ENCODE measurements at regions not wholly inside any gene's neighbourhood (a gene's known extent, or its start where the extent isn't known, plus 50 kb on each side); places are given as distances from the start of the nearest gene placed in this dataset.

DNA sequence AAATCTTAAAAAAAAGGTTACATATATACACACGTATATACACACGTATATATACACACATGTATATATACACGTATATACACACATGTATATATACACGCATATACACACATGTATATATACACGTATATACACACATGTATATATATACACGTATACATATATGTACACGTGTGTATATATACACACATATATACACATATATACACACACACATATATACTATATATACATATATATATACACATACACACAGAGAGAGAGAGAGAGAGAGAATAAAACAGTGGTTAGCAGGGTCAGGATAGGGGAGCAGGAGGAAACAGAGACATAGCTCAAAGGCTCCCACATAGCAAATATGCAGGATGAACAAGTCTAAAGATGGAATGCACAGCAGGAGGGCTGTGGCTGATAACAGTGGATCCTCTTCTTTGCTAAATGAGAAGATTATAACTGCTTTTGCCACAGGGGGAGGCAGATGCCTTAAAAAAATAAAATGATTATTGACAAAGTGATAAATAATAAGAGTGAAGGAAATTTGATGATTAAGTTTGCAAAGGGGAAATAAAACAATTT lies 714.5 kb downstream of the UQCRFS1 start:
- no peak for DNase-seq
- 70 to 86% (median 76%) methylated on average over 7 of the region's 7 CpGs for WGBS, 5 donors
- Histone ChIP-seq H3K36me3 (no peaks in the 10 kb centered on the region), H3K9me3 (no peaks in the 10 kb centered on the region), H3K4me3 (no peak overlapping the region), H3K4me1 (peaks cover 0 to 49% (median 20%) of the 10 kb centered on the region in 6 donors), H3K27me3 (replicated peaks in 1 of 7) (no peaks in the 10 kb centered on the region), H3K27ac (peak overlapping the region in 2 of 8 donors; percentile 14 to 62)
- TF ChIP-seq POLR2A (IDR thresholded peaks at IDR 0.05) (no peak), POLR2AphosphoS5 (IDR thresholded peaks at IDR 0.05) (no peak)
- intact Hi-C loops (cut with DNase I; ENCODE audit: low total_unique reads), result no loop called here

DNA sequence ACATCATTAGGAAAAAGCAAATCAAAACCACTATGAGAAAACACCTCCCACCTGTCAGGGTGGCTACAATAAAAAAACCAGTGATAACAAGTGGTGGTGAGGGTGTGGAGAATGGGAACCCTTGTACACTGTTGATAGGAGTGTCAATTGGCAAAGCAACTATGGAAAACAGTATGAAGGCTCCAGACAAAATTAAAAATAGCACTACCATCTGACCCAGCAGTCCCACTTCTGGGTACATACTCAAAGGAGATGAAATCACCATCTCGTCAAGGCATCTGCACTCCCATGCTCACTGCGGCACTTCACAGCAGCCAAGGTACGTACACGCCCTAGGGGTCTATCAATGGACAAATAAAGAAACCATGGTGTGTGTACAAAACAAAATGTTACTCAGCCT lies 715.1 kb downstream of the UQCRFS1 start:
- Histone ChIP-seq H3K27me3 (replicated peaks in 1 of 7) (no peaks in the 10 kb centered on the region), H3K4me3 (no peak overlapping the region), H3K9me3 (no peaks in the 10 kb centered on the region), H3K4me1 (peaks cover 0 to 44% (median 17%) of the 10 kb centered on the region in 6 donors), H3K27ac (no peak overlapping the region), H3K36me3 (no peaks in the 10 kb centered on the region)
- 91 to 99% (median 93%) methylated on average over 4 of the region's 4 CpGs for WGBS, 5 donors
- TF ChIP-seq POLR2AphosphoS5 (IDR thresholded peaks at IDR 0.05), result no peak
- intact Hi-C loops (cut with DNase I; ENCODE audit: low total_unique reads), result no loop called here
- DNase-seq, result no peak

DNA sequence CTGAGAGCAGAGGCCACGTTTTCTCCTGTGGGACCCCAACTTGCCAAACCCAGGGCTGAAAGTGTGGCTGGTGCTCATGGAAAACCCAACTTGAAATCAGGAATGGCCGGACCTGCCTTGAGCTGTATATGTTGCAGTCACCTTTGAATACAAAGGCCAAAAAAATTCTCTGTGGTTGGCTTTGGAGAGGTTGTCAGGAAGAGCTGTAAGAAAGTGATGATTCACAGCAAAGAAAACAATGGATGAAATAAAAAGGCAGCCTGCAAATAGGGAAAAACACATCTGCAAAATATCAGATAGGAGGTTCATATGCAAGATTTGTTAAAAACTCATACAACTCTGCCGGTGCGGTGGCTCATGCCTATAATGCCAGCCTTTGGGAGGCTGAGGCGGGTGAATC lies 715.8 kb downstream of the UQCRFS1 start:
- peak; percentile 13 for DNase-seq
- Histone ChIP-seq H3K4me3 (no peak overlapping the region), H3K27ac (no peak overlapping the region), H3K27me3 (replicated peaks in 1 of 7) (no peaks in the 10 kb centered on the region), H3K36me3 (no peaks in the 10 kb centered on the region), H3K4me1 (peaks cover 0 to 37% (median 15%) of the 10 kb centered on the region in 6 donors), H3K9me3 (no peaks in the 10 kb centered on the region)
- intact Hi-C loops (cut with DNase I; ENCODE audit: low total_unique reads), result no loop called here
- TF ChIP-seq POLR2AphosphoS5 (IDR thresholded peaks at IDR 0.05), result no peak
- TF ChIP-seq POLR2A (IDR thresholded peaks at IDR 0.05), result no peak
- TF ChIP-seq, protein P1, sequence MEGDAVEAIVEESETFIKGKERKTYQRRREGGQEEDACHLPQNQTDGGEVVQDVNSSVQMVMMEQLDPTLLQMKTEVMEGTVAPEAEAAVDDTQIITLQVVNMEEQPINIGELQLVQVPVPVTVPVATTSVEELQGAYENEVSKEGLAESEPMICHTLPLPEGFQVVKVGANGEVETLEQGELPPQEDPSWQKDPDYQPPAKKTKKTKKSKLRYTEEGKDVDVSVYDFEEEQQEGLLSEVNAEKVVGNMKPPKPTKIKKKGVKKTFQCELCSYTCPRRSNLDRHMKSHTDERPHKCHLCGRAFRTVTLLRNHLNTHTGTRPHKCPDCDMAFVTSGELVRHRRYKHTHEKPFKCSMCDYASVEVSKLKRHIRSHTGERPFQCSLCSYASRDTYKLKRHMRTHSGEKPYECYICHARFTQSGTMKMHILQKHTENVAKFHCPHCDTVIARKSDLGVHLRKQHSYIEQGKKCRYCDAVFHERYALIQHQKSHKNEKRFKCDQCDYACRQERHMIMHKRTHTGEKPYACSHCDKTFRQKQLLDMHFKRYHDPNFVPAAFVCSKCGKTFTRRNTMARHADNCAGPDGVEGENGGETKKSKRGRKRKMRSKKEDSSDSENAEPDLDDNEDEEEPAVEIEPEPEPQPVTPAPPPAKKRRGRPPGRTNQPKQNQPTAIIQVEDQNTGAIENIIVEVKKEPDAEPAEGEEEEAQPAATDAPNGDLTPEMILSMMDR (IDR thresholded peaks at IDR 0.05 in 8 of 11, conservative IDR thresholded peaks at IDR 0.05 in 3 of 11), result no peak
- WGBS, 5 donors, result 83 to 94% (median 87%) methylated on average over 5 of the region's 5 CpGs

DNA sequence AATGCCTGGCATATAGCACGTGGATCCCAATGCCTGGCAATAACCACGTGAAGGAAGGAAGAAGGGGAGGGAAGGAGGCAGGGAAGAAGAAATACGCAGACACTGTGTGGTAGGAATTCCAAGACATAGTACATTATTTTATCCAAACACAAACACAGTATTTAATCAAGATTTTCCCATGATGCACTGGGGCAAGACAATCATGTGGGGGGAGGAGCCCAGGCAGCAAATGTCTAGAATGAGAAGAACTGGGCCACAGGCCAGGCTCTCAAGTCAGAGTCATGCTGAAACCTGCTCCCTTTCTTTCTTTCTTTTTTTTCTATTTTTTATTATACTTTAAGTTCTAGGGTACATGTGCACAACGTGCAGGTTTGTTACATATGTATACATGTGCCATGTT lies 717.9 kb downstream of the UQCRFS1 start:
- peaks cover 0 to 16% (median 3%) of the 10 kb centered on the region in 6 donors for H3K4me1 ChIP-seq
- no peak overlapping the region for H3K4me3 ChIP-seq
- H3K36me3 ChIP-seq, result no peaks in the 10 kb centered on the region
- DNase-seq, result no peak
- no peaks in the 10 kb centered on the region for H3K9me3 ChIP-seq
- H3K27me3 ChIP-seq (replicated peaks in 1 of 7), result no peaks in the 10 kb centered on the region
- WGBS, 5 donors, result 80 to 94% (median 83%) methylated on average over 3 to 4 of the region's 4 CpGs
- intact Hi-C loops (cut with DNase I; ENCODE audit: low total_unique reads), result no loop called here
- TF ChIP-seq POLR2A (IDR thresholded peaks at IDR 0.05) (no peak), POLR2AphosphoS5 (IDR thresholded peaks at IDR 0.05) (no peak)
- TF ChIP-seq, protein P1 (IDR thresholded peaks at IDR 0.05 in 8 of 11, conservative IDR thresholded peaks at IDR 0.05 in 3 of 11), result no peak
- no peak overlapping the region for H3K27ac ChIP-seq

DNA sequence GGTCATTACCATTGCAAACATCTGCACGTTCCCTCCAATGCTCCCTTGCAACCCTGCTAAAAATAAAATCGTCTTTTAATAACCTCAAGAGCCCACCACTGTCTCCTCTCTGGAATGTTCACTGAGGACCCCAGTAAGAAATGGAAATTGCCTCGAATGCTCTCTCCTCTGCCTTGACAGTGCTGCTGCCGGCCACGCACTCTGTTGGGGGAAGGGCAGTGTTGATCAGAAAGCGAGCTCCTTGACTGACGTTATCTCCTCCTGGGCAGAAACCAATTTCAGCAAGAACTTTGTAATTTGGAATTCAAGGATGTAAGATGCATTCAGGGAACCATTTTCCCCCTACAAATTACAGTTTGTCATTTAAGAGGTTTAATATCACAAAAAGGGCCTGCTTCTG lies 718.5 kb downstream of the UQCRFS1 start:
- H3K27me3 ChIP-seq (replicated peaks in 1 of 7), result no peaks in the 10 kb centered on the region
- peak; percentile 20 for DNase-seq
- intact Hi-C loops (cut with DNase I; ENCODE audit: low total_unique reads), result no loop called here
- H3K27ac ChIP-seq, result no peak overlapping the region
- no peaks in the 10 kb centered on the region for H3K9me3 ChIP-seq
- H3K4me1 ChIP-seq, result peaks cover 0 to 10% (median 0%) of the 10 kb centered on the region in 6 donors
- no peaks in the 10 kb centered on the region for H3K36me3 ChIP-seq
- H3K4me3 ChIP-seq, result no peak overlapping the region
- TF ChIP-seq POLR2A (IDR thresholded peaks at IDR 0.05), result no peak
- no peak for TF ChIP-seq POLR2AphosphoS5 (IDR thresholded peaks at IDR 0.05)
- TF ChIP-seq, protein P1 (IDR thresholded peaks at IDR 0.05 in 8 of 11, conservative IDR thresholded peaks at IDR 0.05 in 3 of 11), result no peak
- whole genome bisulfite sequencing, 5 donors, result 78 to 89% (median 81%) methylated on average over 7 of the region's 7 CpGs

Data from spleen (tissue), 11 donors.